GM19328 (cell line): ENCODE measurements at regions not wholly inside any gene's neighbourhood (a gene's known extent, or its start where the extent isn't known, plus 50 kb on each side); places are given as distances from the start of the nearest gene placed in this dataset.
A peak's percentile ranks its signal among the peaks of the same experiment; 100 is the strongest.
"Not testable (repeated sequence)": the region's sequence is repeated elsewhere in the genome, so short reads cannot be mapped to it uniquely, and the experiment has no call there.

Experiments
- ATAC-seq: cut with Tn5 transposase; IDR thresholded peaks from one replicate; pipeline ENCODE4 v1.9.1; 2021; ENCODE audit warnings: mild to moderate bottlenecking, moderate library complexity; ENCODE audit not compliant: unreplicated experiment

- ATAC-seq: no peak
Measured at GRCh38 chr10:37067576-37067975, 57.8 kb upstream of the ANKRD30A start.

GRCh38 chr10:37062296-37062695 lies 63.1 kb upstream of the ANKRD30A start:
- not testable (repeated sequence) for ATAC-seq

- no peak for ATAC-seq
Measured at GRCh38 chr10:37057261-37057660, 68.1 kb upstream of the ANKRD30A start.

- no peak for ATAC-seq
Measured at GRCh38 chr10:37053476-37053875, 71.9 kb upstream of the ANKRD30A start.

- not testable (repeated sequence) for ATAC-seq
Measured at GRCh38 chr10:37049982-37050381, 75.4 kb upstream of the ANKRD30A start.

- not testable (repeated sequence) for ATAC-seq
Measured at GRCh38 chr10:37044319-37044718, 81.1 kb upstream of the ANKRD30A start.

GRCh38 chr10:37035853-37036252 lies 89.5 kb upstream of the ANKRD30A start:
- ATAC-seq: no peak

GRCh38 chr10:37015498-37015897 lies 109.9 kb upstream of the ANKRD30A start:
- no peak for ATAC-seq

GRCh38 chr10:37010741-37011140 lies 114.7 kb upstream of the ANKRD30A start:
- no peak for ATAC-seq

GRCh38 chr10:37008276-37008675 lies 117.1 kb upstream of the ANKRD30A start:
- ATAC-seq: not testable (repeated sequence)

GRCh38 chr10:37003126-37003525 lies 122.3 kb upstream of the ANKRD30A start:
- ATAC-seq: no peak

- not testable (repeated sequence) for ATAC-seq
Measured at GRCh38 chr10:36995806-36996205, 129.6 kb upstream of the ANKRD30A start.

- ATAC-seq: no peak
Measured at GRCh38 chr10:36994886-36995285, 130.5 kb upstream of the ANKRD30A start.

GRCh38 chr10:36989233-36989632 lies 136.2 kb upstream of the ANKRD30A start:
- ATAC-seq: no peak

- ATAC-seq: no peak
Measured at GRCh38 chr10:36946598-36946997, 178.8 kb upstream of the ANKRD30A start.

- ATAC-seq: no peak
Measured at GRCh38 chr10:36943544-36943943, 181.9 kb upstream of the ANKRD30A start.

- ATAC-seq: no peak
Measured at GRCh38 chr10:36942616-36943015, 182.8 kb upstream of the ANKRD30A start.

GRCh38 chr10:36903040-36903439 lies 222.4 kb upstream of the ANKRD30A start:
- no peak for ATAC-seq

GRCh38 chr10:36899652-36900051 lies 225.7 kb upstream of the ANKRD30A start:
- ATAC-seq: no peak

GRCh38 chr10:36888925-36889573 lies 236.3 kb upstream of the ANKRD30A start:
- peak; percentile 72 for ATAC-seq

GRCh38 chr10:36886303-36886891 lies 239.0 kb upstream of the ANKRD30A start:
- no peak for ATAC-seq

- no peak for ATAC-seq
Measured at GRCh38 chr10:36885746-36886145, 239.7 kb upstream of the ANKRD30A start.

GRCh38 chr10:36882781-36883180 lies 242.6 kb upstream of the ANKRD30A start:
- ATAC-seq: no peak
